AG04450 (cell line): ENCODE measurements at regions not wholly inside any gene's neighbourhood (a gene's known extent, or its start where the extent isn't known, plus 50 kb on each side); places are given as distances from the start of the nearest gene placed in this dataset.

Source experiments
- CTCF ChIA-PET: fragments of 300-600, 350-600 bp; formaldehyde crosslinking; extraction: SDS; loops from one replicate; lab custom pipeline; 2022; ENCODE audit warnings: antibody characterized with exemption, inconsistent platforms; lab: Charles Lee
- POLR2A ChIA-PET: fragments of 350-600 bp; formaldehyde crosslinking; extraction: SDS; loops from one replicate; lab custom pipeline; 2021; ENCODE audit warnings: antibody characterized with exemption, inconsistent platforms; lab: Yijun Ruan, JAX
- DNase-seq: peaks from one replicate; pipeline ENCODE4 v3.0.0-alpha.2; 2011; ENCODE audit warnings: low read depth, low spot score
- H3K27ac ChIP-seq: one replicate; pipeline ENCODE4 v1.5.1; 2012; ENCODE audit warnings: low read depth, low read length, control low read depth
- H3K27me3 ChIP-seq: one replicate; pipeline ENCODE4 v1.6.0; 2012; ENCODE audit warnings: low read length; ENCODE audit not compliant: control insufficient read depth, insufficient read depth
- H3K4me3 ChIP-seq: 2 replicates; pipeline ENCODE4 v1.5.1; 2011; ENCODE audit warnings: mild to moderate bottlenecking, low read depth, low read length, control low read depth
- H3K9me3 ChIP-seq: 2 replicates; pipeline ENCODE4 v1.5.1; 2012; ENCODE audit warnings: low read length; ENCODE audit not compliant: control insufficient read depth, insufficient read depth
- CTCF ChIP-seq: IDR thresholded peaks from 2 replicates; pipeline ENCODE4 v1.5.1; 2011; ENCODE audit warnings: low read depth, low read length, control low read depth, inconsistent platforms

- no peak overlapping the region for H3K27ac ChIP-seq
- no peak for TF ChIP-seq CTCF
- POLR2A ChIA-PET, result no interaction called here
- DNase-seq, result no peak
- CTCF ChIA-PET, result interaction anchor here (0.5 kb wide), 1 partner anchor 20 kb away, joined by 3 read pairs; no protein-coding TSS in a partner anchor
- no peaks in the 10 kb centered on the region for H3K27me3 ChIP-seq
- H3K9me3 ChIP-seq, result no peaks in the 10 kb centered on the region
- H3K4me3 ChIP-seq, result no peak overlapping the region
Observed at GRCh38 chr4:159564615-159565014, 461.7 kb downstream of the RAPGEF2 start.

DNA sequence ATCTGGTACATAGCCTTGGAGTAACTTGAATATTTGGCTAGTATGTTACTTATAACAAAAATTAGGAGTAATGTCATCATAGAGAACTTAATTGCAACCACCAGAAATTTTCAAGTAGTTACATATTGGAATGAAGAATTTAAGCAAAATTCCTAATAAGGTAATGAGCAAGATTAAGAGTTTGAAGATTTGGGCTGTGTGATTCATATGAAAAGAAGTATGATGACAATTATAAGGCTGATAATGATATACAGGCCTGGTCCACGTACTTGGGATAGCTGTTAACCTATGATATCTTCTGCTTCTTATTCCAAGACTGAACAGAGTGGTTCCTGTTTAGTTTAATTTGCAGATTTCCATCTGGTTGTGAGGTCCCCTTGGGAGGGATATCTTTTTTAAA lies 463.9 kb downstream of the RAPGEF2 start:
- POLR2A ChIA-PET, result no interaction called here
- no peak for TF ChIP-seq CTCF
- no peaks in the 10 kb centered on the region for H3K9me3 ChIP-seq

GRCh38 chr4:159577241-159577640 lies 474.4 kb downstream of the RAPGEF2 start:
- TF ChIP-seq CTCF, result no peak
- DNase-seq, result no peak
- H3K27ac ChIP-seq, result no peak overlapping the region

More for the DNA sequence above, 463.9 kb downstream of the RAPGEF2 start:
- no peak overlapping the region for H3K27ac ChIP-seq
- no peak for DNase-seq
- H3K27me3 ChIP-seq, result no peaks in the 10 kb centered on the region
- CTCF ChIA-PET, result no interaction called here
- no peak overlapping the region for H3K4me3 ChIP-seq

DNA sequence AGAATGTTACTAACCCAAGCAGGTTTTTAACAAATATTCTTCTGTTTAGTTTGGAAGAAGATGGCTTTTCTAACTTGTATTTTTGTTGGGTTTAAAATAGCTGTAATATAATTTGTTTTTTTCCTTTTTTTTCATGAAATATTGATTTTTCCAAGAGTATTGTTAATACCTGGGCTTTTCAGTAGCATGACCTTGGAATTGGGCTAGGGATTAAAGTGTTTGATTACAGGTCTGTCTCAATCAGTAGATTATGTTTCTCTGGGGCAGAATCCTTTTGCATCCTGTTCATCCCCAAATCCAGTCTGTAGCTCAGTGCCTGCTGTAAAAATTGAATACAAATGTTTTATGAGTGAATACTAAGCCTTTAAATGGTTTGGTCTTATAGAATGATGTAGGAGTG lies 479.8 kb downstream of the RAPGEF2 start:
- H3K4me3 ChIP-seq, result no peak overlapping the region
- no peak for DNase-seq
- ChIA-PET POLR2A (no interaction called here), CTCF (no interaction called here)
- no peak overlapping the region for H3K27ac ChIP-seq
- H3K27me3 ChIP-seq, result no peaks in the 10 kb centered on the region
- peaks cover 5% of the 10 kb centered on the region for H3K9me3 ChIP-seq
- no peak for TF ChIP-seq CTCF

More at GRCh38 chr4:159577241-159577640, 474.4 kb downstream of the RAPGEF2 start:
- Histone ChIP-seq H3K4me3 (no peak overlapping the region), H3K27me3 (no peaks in the 10 kb centered on the region), H3K9me3 (no peaks in the 10 kb centered on the region)
- CTCF ChIA-PET, result no interaction called here
- POLR2A ChIA-PET, result no interaction called here

DNA sequence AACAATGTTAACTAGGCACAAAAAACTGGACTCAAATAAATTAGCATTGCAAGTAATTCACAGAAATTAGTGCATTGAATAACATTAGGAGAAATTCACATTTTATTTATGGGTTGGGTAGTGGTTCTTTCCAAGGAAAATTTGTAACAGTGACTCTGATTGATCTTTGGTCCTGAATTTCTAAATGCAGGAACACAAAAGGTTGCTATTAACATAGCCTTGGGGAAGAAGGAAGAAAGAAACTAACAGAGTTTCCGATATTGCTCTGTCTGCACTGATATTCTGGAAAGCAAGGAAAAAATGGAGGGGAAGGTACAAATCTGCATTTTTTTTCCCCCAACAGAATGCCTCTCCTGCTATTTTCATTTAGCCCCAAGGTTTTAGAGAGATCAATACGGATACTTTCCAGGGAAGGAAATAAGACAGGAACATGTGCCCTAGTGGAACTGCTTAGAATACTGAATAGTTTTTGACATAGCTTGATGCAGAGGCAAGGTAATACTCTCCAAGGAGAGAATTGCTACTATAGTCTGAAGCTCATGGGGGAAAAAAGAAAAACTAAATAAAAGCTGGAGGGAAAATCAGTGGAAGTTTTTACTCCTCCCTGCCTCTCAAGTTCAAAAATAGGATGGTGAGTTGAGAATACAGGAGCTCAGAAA lies 490.1 kb downstream of the RAPGEF2 start:
- no peak overlapping the region for H3K4me3 ChIP-seq
- H3K27me3 ChIP-seq, result no peaks in the 10 kb centered on the region
- POLR2A ChIA-PET, result no interaction called here
- no peak overlapping the region for H3K27ac ChIP-seq
- CTCF ChIA-PET, result no interaction called here
- no peak for TF ChIP-seq CTCF
- DNase-seq, result no peak
- H3K9me3 ChIP-seq, result no peaks in the 10 kb centered on the region
